HG03025 (cell line): ENCODE measurements at regions not wholly inside any gene's neighbourhood (a gene's known extent, or its start where the extent isn't known, plus 50 kb on each side); places are given as distances from the start of the nearest gene placed in this dataset.

Experiments used
- ATAC-seq: cut with Tn5 transposase; IDR thresholded peaks from one replicate; pipeline ENCODE4 v1.9.1; 2021; ENCODE audit warnings: mild to moderate bottlenecking, moderate library complexity; ENCODE audit not compliant: unreplicated experiment, low FRiP score

- ATAC-seq, result no peak
Observed at GRCh38 chr4:96164814-96165351, 325.0 kb downstream of the PDHA2 start.

GRCh38 chr4:96166806-96167205 is 326.9 kb downstream of the PDHA2 start:
- ATAC-seq, result no peak

GRCh38 chr4:96170198-96170597 is 330.3 kb downstream of the PDHA2 start:
- no peak for ATAC-seq

- no peak for ATAC-seq
Observed at GRCh38 chr4:96173756-96174155, 333.9 kb downstream of the PDHA2 start.

GRCh38 chr4:96175871-96176270 is 336.0 kb downstream of the PDHA2 start:
- no peak for ATAC-seq

GRCh38 chr4:96183611-96184010 is 343.7 kb downstream of the PDHA2 start:
- ATAC-seq, result no peak

- no peak for ATAC-seq
Observed at GRCh38 chr4:96186593-96186992, 346.7 kb downstream of the PDHA2 start.

GRCh38 chr4:96189761-96190160 is 349.9 kb downstream of the PDHA2 start:
- ATAC-seq, result no peak

GRCh38 chr4:96193061-96193460 is 353.2 kb downstream of the PDHA2 start:
- no peak for ATAC-seq

GRCh38 chr4:96194993-96195392 is 355.1 kb downstream of the PDHA2 start:
- no peak for ATAC-seq

GRCh38 chr4:96205143-96205936 is 365.4 kb downstream of the PDHA2 start:
- ATAC-seq, result no peak

- ATAC-seq, result no peak
Observed at GRCh38 chr4:96227515-96227914, 387.6 kb downstream of the PDHA2 start.

GRCh38 chr4:96228463-96228862 is 388.6 kb downstream of the PDHA2 start:
- no peak for ATAC-seq

- no peak for ATAC-seq
Observed at GRCh38 chr4:96240041-96240440, 400.1 kb downstream of the PDHA2 start.

GRCh38 chr4:96241819-96242218 is 401.9 kb downstream of the PDHA2 start:
- ATAC-seq, result no peak

GRCh38 chr4:96247096-96247495 is 407.2 kb downstream of the PDHA2 start:
- no peak for ATAC-seq

GRCh38 chr4:96248225-96248624 is 408.3 kb downstream of the PDHA2 start:
- ATAC-seq, result no peak

- no peak for ATAC-seq
Observed at GRCh38 chr4:96260064-96260682, 420.3 kb downstream of the PDHA2 start.

- ATAC-seq, result no peak
Observed at GRCh38 chr4:96262057-96262456, 422.2 kb downstream of the PDHA2 start.

- no peak for ATAC-seq
Observed at GRCh38 chr4:96263291-96263690, 423.4 kb downstream of the PDHA2 start.

- ATAC-seq, result no peak
Observed at GRCh38 chr4:96264941-96265463, 425.1 kb downstream of the PDHA2 start.

- no peak for ATAC-seq
Observed at GRCh38 chr4:96293806-96294205, 453.9 kb downstream of the PDHA2 start.
